ENCODE measurements at regions not wholly inside any gene's neighbourhood (a gene's known extent, or its start where the extent isn't known, plus 50 kb on each side); places are given as distances from the start of the nearest gene placed in this dataset.

DNA sequence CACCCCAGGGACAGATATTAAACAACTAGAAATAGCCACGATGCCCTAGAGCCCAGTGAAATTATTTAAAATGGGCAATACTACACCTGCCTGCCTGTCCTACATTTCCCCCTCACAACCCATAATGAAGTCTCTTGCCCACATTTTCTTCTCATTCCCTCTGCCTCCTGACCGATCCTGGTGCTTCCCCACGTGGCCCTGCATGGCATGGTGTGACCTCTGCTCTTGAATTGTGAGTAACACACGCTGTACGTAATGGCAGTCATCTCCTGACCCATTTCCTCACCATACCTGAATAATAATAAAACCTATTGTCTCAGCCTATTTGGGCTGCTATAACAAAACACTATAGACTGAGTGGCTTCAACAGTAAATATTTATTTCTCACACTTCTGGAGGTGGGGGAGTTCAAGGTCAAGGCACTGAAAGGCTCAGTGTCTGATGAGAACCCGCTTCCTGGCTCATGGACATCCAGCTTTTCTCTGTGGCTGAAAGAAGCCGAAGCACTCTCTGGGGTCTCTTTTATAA lies 77.0 kb upstream of the ENPP6 start:
- TF ChIP-seq CTCF (IDR thresholded peaks at IDR 0.05) (no peak), ZFX (IDR thresholded peaks at IDR 0.05; ENCODE audit: borderline replicate concordance) (no peak)

Measured in 22Rv1 (cell line).